C4-2B (cell line): ENCODE measurements at regions not wholly inside any gene's neighbourhood (a gene's known extent, or its start where the extent isn't known, plus 50 kb on each side); places are given as distances from the start of the nearest gene placed in this dataset.

Experiments used
- H3K27ac ChIP-seq: fragments of 450-650 bp; 2 replicates; pipeline ENCODE4 v1.5.1; 2017
- CTCF ChIP-seq: fragments of 450-650 bp; conservative IDR thresholded peaks from 2 replicates; pipeline ENCODE4 v1.5.1; 2017; ENCODE audit warnings: mild to moderate bottlenecking
- ZFX ChIP-seq: fragments of 450-650 bp; IDR thresholded peaks from 2 replicates; pipeline ENCODE4 v1.6.1; 2017

- TF ChIP-seq ZFX, result no peak
- no peak for TF ChIP-seq CTCF
- no peak overlapping the region for H3K27ac ChIP-seq
Measured at GRCh38 chr5:143560378-143560777, 156.9 kb upstream of the NR3C1 start.

- H3K27ac ChIP-seq, result no peak overlapping the region
- TF ChIP-seq ZFX (no peak), CTCF (no peak)
Measured at GRCh38 chr5:143559586-143560109, 156.2 kb upstream of the NR3C1 start.

GRCh38 chr5:143558048-143558447 is 154.6 kb upstream of the NR3C1 start:
- H3K27ac ChIP-seq, result no peak overlapping the region
- TF ChIP-seq ZFX (no peak), CTCF (no peak)

- no peak overlapping the region for H3K27ac ChIP-seq
- TF ChIP-seq ZFX (no peak), CTCF (no peak)
Measured at GRCh38 chr5:143557061-143557818, 153.8 kb upstream of the NR3C1 start.

GRCh38 chr5:143554918-143555477 is 151.5 kb upstream of the NR3C1 start:
- TF ChIP-seq CTCF, result no peak
- no peak for TF ChIP-seq ZFX

GRCh38 chr5:143554187-143554717 is 150.8 kb upstream of the NR3C1 start:
- TF ChIP-seq CTCF (no peak), ZFX (no peak)
- H3K27ac ChIP-seq, result no peak overlapping the region

More at GRCh38 chr5:143554918-143555477, 151.5 kb upstream of the NR3C1 start:
- H3K27ac ChIP-seq, result no peak overlapping the region

- TF ChIP-seq ZFX, result no peak
- no peak for TF ChIP-seq CTCF
Measured at GRCh38 chr5:143552680-143553079, 149.2 kb upstream of the NR3C1 start.

More at GRCh38 chr5:143552680-143553079, 149.2 kb upstream of the NR3C1 start:
- H3K27ac ChIP-seq, result no peak overlapping the region
